ENCODE measurements at regions not wholly inside any gene's neighbourhood (a gene's known extent, or its start where the extent isn't known, plus 50 kb on each side); places are given as distances from the start of the nearest gene placed in this dataset.

DNA sequence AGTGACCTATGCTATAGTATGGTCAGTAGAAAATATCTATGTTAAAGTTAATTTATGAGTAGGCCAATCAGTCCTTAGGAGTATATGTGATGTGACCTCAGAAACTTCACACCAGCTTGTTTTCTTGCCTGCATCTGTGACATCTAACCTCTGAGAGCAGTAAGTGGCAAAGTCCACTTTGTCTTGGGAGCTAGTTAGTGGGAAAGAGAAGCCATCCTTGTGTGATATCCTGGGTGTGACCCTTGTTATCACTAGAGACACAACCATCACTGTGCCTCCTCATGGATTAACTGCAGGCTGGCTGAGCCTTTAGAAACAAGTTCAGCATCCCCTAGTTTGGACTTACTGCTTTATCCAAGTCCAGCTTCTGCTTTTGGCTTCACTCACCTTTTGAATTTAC lies 170.6 kb upstream of the STXBP6 start:
- TF ChIP-seq CTCF (IDR thresholded peaks at IDR 0.05) = no peak
- no peaks in the 10 kb centered on the region for H3K27me3 ChIP-seq
- no peak for ATAC-seq
- intact Hi-C loops (cut with DNase I) = no loop called here
- H3K9me3 ChIP-seq = no peaks in the 10 kb centered on the region
- no peak overlapping the region for H3K4me3 ChIP-seq
- no peaks in the 10 kb centered on the region for H3K4me1 ChIP-seq
- H3K36me3 ChIP-seq = no peaks in the 10 kb centered on the region
- no peak overlapping the region for H3K27ac ChIP-seq
- no peak for DNase-seq

DNA sequence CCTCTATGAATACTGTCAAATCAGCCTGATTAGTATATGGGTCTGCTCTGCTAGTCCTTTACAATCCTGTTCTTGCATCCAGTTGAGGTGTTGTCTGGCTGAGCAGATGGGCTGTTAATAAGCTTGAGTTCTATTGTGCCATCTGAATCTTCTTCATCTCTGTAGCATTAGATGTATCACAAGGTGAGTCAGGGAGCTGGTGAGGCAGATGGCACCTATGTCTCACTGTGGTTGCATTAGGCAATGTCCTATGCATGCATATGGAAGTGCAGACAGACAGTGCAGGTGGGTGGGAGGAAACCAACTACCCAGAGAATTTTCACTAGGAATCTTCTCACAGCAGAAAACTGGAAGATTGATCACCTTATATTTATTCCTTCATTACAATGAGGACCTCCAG lies 165.7 kb upstream of the STXBP6 start:
- TF ChIP-seq CTCF (IDR thresholded peaks at IDR 0.05) = no peak
- Histone ChIP-seq H3K27ac (no peak overlapping the region), H3K9me3 (no peaks in the 10 kb centered on the region), H3K27me3 (no peaks in the 10 kb centered on the region), H3K36me3 (no peaks in the 10 kb centered on the region), H3K4me1 (no peaks in the 10 kb centered on the region), H3K4me3 (no peak overlapping the region)
- DNase-seq (no peak), ATAC-seq (no peak)
- intact Hi-C loops (cut with DNase I) = no loop called here

GRCh38 chr14:25197885-25198284 lies 147.9 kb upstream of the STXBP6 start:
- TF ChIP-seq CTCF (IDR thresholded peaks at IDR 0.05) = no peak

GRCh38 chr14:25180221-25180620 lies 130.3 kb upstream of the STXBP6 start:
- H3K4me3 ChIP-seq = no peak overlapping the region
- H3K27me3 ChIP-seq = no peaks in the 10 kb centered on the region
- peaks cover 0 to 15% of the 10 kb centered on the region in 2 donors for H3K9me3 ChIP-seq
- intact Hi-C loops (cut with DNase I) = no loop called here
- DNase-seq = no peak
- no peak for ATAC-seq
- no peaks in the 10 kb centered on the region for H3K36me3 ChIP-seq
- H3K27ac ChIP-seq = no peak overlapping the region
- no peak for TF ChIP-seq CTCF (IDR thresholded peaks at IDR 0.05)
- no peaks in the 10 kb centered on the region for H3K4me1 ChIP-seq

More at GRCh38 chr14:25197885-25198284, 147.9 kb upstream of the STXBP6 start:
- ATAC-seq (no peak), DNase-seq (no peak)
- H3K27ac ChIP-seq = no peak overlapping the region
- no peak overlapping the region for H3K4me3 ChIP-seq
- no peaks in the 10 kb centered on the region for H3K4me1 ChIP-seq
- H3K36me3 ChIP-seq = no peaks in the 10 kb centered on the region
- H3K27me3 ChIP-seq = no peaks in the 10 kb centered on the region
- H3K9me3 ChIP-seq = peaks cover 0 to 16% of the 10 kb centered on the region in 2 donors
- intact Hi-C loops (cut with DNase I) = no loop called here

- no peak for DNase-seq
Observed at GRCh38 chr14:25178255-25178654, 128.3 kb upstream of the STXBP6 start.

More at GRCh38 chr14:25178255-25178654, 128.3 kb upstream of the STXBP6 start:
- no peaks in the 10 kb centered on the region for H3K4me1 ChIP-seq
- H3K4me3 ChIP-seq = no peak overlapping the region
- no peaks in the 10 kb centered on the region for H3K27me3 ChIP-seq
- no peak for ATAC-seq
- no peak for TF ChIP-seq CTCF (IDR thresholded peaks at IDR 0.05)
- peaks cover 0 to 3% of the 10 kb centered on the region in 2 donors for H3K9me3 ChIP-seq
- no peaks in the 10 kb centered on the region for H3K36me3 ChIP-seq
- intact Hi-C loops (cut with DNase I) = no loop called here
- H3K27ac ChIP-seq = no peak overlapping the region

All from left lung (tissue), 4 donors.